ENCODE measurements at regions not wholly inside any gene's neighbourhood (a gene's known extent, or its start where the extent isn't known, plus 50 kb on each side); places are given as distances from the start of the nearest gene placed in this dataset.

DNA sequence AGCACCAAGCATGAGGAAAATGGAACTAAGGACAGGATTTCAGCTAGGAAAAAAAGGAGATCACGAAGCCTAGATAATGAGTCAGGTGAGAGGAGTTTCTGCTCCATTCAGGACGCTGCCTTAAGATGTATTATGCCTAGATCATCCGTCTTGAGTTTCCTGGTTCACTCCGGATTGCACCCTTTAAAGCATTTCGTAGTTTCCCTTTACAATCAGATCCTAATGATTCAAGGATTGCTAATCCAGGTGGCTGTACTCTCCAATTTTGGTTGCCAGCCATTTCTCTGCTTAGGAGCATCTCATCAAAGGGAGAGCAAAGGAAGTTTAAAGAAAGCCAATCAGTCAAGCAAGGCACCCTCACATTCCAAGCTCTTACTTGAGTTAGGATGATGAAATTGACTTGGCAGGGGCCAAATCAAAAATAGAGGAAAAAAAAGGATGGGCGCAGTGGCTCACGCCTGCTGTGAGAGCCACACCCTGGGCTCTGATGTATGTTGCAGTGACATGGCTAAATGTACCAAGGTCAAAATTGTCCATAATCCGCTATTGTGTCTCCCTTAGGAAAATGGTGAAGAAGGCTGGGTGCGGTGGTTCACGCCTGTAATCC lies 156.9 kb upstream of the SOD1 start:
- Mint-ChIP-seq H3K9me3 (ENCODE audit: low read depth) (peaks cover 2% of the 10 kb centered on the region), H3K27ac (peak overlapping the region; percentile 93), H3K27me3 (no peaks in the 10 kb centered on the region), H3K4me3 (ENCODE audit: low read depth) (no peak overlapping the region), H3K4me1 (ENCODE audit: low read depth) (peaks cover 23% of the 10 kb centered on the region), H3K36me3 (ENCODE audit: insufficient read depth) (no peaks in the 10 kb centered on the region)
- DNase-seq (ENCODE audit: low spot score, unreplicated experiment) = no peak
- TF ChIP-seq, protein P1, sequence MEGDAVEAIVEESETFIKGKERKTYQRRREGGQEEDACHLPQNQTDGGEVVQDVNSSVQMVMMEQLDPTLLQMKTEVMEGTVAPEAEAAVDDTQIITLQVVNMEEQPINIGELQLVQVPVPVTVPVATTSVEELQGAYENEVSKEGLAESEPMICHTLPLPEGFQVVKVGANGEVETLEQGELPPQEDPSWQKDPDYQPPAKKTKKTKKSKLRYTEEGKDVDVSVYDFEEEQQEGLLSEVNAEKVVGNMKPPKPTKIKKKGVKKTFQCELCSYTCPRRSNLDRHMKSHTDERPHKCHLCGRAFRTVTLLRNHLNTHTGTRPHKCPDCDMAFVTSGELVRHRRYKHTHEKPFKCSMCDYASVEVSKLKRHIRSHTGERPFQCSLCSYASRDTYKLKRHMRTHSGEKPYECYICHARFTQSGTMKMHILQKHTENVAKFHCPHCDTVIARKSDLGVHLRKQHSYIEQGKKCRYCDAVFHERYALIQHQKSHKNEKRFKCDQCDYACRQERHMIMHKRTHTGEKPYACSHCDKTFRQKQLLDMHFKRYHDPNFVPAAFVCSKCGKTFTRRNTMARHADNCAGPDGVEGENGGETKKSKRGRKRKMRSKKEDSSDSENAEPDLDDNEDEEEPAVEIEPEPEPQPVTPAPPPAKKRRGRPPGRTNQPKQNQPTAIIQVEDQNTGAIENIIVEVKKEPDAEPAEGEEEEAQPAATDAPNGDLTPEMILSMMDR (IDR thresholded peaks at IDR 0.05; ENCODE audit: unreplicated experiment) = no peak

- no peak for DNase-seq (ENCODE audit: low spot score, unreplicated experiment)
- Mint-ChIP-seq H3K27ac (peak overlapping the region; percentile 93), H3K27me3 (no peaks in the 10 kb centered on the region), H3K4me1 (ENCODE audit: low read depth) (peaks cover 22% of the 10 kb centered on the region), H3K9me3 (ENCODE audit: low read depth) (peaks cover 2% of the 10 kb centered on the region), H3K4me3 (ENCODE audit: low read depth) (no peak overlapping the region), H3K36me3 (ENCODE audit: insufficient read depth) (no peaks in the 10 kb centered on the region)
- TF ChIP-seq, protein P1 (IDR thresholded peaks at IDR 0.05; ENCODE audit: unreplicated experiment) = no peak
Measured at GRCh38 chr21:31501926-31502325, 157.6 kb upstream of the SOD1 start.

- no peaks in the 10 kb centered on the region for H3K36me3 Mint-ChIP-seq (ENCODE audit: insufficient read depth)
- peak overlapping the region; percentile 41 for H3K4me3 Mint-ChIP-seq (ENCODE audit: low read depth)
- TF ChIP-seq, protein P1 (IDR thresholded peaks at IDR 0.05; ENCODE audit: unreplicated experiment) = no peak
- no peak for DNase-seq (ENCODE audit: low spot score, unreplicated experiment)
- H3K27me3 Mint-ChIP-seq = no peaks in the 10 kb centered on the region
- H3K4me1 Mint-ChIP-seq (ENCODE audit: low read depth) = peaks cover 22% of the 10 kb centered on the region
- peak overlapping the region; percentile 93 for H3K27ac Mint-ChIP-seq
- H3K9me3 Mint-ChIP-seq (ENCODE audit: low read depth) = peaks cover 2% of the 10 kb centered on the region
Measured at GRCh38 chr21:31500982-31501381, 156.9 kb upstream of the TIAM1 start.

- TF ChIP-seq, protein P1 (IDR thresholded peaks at IDR 0.05; ENCODE audit: unreplicated experiment) = no peak
- Mint-ChIP-seq H3K9me3 (ENCODE audit: low read depth) (peaks cover 2% of the 10 kb centered on the region), H3K4me1 (ENCODE audit: low read depth) (peaks cover 22% of the 10 kb centered on the region)
Measured at GRCh38 chr21:31500071-31500470, 156.0 kb upstream of the TIAM1 start.

GRCh38 chr21:31498985-31499384 lies 154.9 kb upstream of the TIAM1 start:
- TF ChIP-seq, protein P1 (IDR thresholded peaks at IDR 0.05; ENCODE audit: unreplicated experiment) = no peak
- H3K4me3 Mint-ChIP-seq (ENCODE audit: low read depth) = no peak overlapping the region
- no peaks in the 10 kb centered on the region for H3K36me3 Mint-ChIP-seq (ENCODE audit: insufficient read depth)
- H3K4me1 Mint-ChIP-seq (ENCODE audit: low read depth) = peaks cover 25% of the 10 kb centered on the region
- DNase-seq (ENCODE audit: low spot score, unreplicated experiment) = no peak
- peak overlapping the region; percentile 41 for H3K27ac Mint-ChIP-seq
- H3K27me3 Mint-ChIP-seq = no peaks in the 10 kb centered on the region
- H3K9me3 Mint-ChIP-seq (ENCODE audit: low read depth) = peaks cover 2% of the 10 kb centered on the region

More at GRCh38 chr21:31500071-31500470, 156.0 kb upstream of the TIAM1 start:
- Mint-ChIP-seq H3K27me3 (no peaks in the 10 kb centered on the region), H3K36me3 (ENCODE audit: insufficient read depth) (no peaks in the 10 kb centered on the region), H3K4me3 (ENCODE audit: low read depth) (no peak overlapping the region), H3K27ac (no peak overlapping the region)
- DNase-seq (ENCODE audit: low spot score, unreplicated experiment) = no peak

Data from progenitor cell of endocrine pancreas (in vitro differentiated cells).